GM13976 (cell line): ENCODE measurements at regions not wholly inside any gene's neighbourhood (a gene's known extent, or its start where the extent isn't known, plus 50 kb on each side); places are given as distances from the start of the nearest gene placed in this dataset.

ENCODE experiments used
- DNase-seq: peaks from one replicate; pipeline ENCODE4 v3.0.0; 2012; ENCODE audit warnings: low spot score
- in situ Hi-C: fragments of 300-500 bp; cut with MboI; formaldehyde crosslinking; loops from one replicate; pipeline ENCODE4 v1.12.0; 2022; ENCODE audit warnings: low sequenced_read_pairs, mixed read lengths, inconsistent platforms; ENCODE audit not compliant: unreplicated experiment
- TF ChIP-seq, protein P1 (sequence below): IDR thresholded peaks from 2 replicates; pipeline ENCODE4 v1.5.1; 2012; ENCODE audit warnings: borderline replicate concordance, mild to moderate bottlenecking; ENCODE audit not compliant: insufficient read depth; ENCODE audit errors: extremely low read depth, missing control alignments, control extremely low read depth

DNA sequence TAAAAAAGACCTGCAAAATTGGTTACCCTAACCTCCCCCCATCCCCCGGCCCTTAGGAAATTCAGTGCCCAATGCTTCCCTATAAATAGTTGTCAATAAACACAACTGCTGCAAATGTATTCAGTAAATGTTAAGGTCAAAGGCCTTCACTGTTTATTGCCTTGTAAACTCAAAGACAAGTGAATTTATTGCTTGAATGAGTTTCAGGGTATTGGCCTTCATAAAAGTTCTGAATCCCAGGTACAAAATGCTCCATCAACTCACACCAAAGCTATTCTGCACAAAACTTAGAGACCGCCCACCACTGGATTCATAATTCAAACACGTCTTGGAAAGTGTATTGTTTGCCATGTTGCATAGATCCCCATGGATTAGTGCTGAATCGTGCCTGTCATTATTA lies 63.3 kb upstream of the CDKN3 start:
- in situ Hi-C loops = loop anchor here (25.0 kb wide), 2 partner anchors 796 to 921 kb away; no protein-coding TSS in a partner anchor
- no peak for DNase-seq
- TF ChIP-seq, protein P1, sequence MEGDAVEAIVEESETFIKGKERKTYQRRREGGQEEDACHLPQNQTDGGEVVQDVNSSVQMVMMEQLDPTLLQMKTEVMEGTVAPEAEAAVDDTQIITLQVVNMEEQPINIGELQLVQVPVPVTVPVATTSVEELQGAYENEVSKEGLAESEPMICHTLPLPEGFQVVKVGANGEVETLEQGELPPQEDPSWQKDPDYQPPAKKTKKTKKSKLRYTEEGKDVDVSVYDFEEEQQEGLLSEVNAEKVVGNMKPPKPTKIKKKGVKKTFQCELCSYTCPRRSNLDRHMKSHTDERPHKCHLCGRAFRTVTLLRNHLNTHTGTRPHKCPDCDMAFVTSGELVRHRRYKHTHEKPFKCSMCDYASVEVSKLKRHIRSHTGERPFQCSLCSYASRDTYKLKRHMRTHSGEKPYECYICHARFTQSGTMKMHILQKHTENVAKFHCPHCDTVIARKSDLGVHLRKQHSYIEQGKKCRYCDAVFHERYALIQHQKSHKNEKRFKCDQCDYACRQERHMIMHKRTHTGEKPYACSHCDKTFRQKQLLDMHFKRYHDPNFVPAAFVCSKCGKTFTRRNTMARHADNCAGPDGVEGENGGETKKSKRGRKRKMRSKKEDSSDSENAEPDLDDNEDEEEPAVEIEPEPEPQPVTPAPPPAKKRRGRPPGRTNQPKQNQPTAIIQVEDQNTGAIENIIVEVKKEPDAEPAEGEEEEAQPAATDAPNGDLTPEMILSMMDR = no peak

DNA sequence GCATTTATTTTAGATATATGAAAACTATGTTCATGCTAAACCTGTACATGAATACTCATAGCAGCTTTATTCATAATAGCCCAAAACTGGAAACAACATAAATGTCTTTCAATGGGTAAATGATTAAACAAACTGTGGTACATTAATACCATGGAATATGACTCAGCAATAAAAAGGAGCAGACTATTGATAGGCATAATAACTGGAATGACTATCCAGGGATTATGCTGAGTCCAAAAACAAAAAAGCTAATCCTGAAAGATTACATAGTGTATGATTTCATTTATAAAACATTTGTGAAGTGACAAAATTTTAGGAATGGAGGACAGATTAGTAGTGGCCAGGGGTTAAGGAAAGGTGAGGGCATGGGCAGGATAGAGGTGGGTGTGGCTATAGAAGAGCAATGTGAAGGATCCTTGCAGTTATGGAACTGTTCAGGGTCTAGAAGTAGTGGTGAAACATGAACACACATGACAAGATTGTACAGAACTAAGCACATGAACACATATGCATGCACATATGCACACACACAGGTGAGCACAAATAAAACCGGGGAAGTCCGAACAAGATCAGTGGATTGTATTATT lies 61.1 kb upstream of the CDKN3 start:
- TF ChIP-seq, protein P1 = no peak
- no peak for DNase-seq
- in situ Hi-C loops = loop anchor here (25.0 kb wide), 2 partner anchors 798 to 923 kb away; no protein-coding TSS in a partner anchor

DNA sequence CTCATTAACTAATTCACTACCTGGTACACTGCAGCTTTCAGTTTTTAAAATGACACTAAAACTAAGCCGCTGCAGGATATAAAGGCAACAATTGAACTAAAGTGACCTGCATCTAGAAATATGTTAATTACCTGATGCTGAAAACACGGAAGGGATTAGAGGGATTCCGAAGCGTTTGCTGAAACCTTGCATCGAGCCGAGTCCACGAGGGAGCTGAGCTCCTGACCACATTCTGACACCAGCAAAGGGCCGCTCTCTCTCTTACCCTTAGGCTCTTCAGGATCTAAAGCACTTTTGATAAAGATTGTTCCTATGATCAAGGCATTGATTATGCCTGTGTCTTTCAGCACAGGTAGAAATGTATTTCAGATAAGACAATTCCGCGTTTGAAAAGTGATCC lies 59.5 kb upstream of the CDKN3 start:
- in situ Hi-C loops = loop anchor here (25.0 kb wide), 2 partner anchors 800 to 925 kb away; no protein-coding TSS in a partner anchor

DNA sequence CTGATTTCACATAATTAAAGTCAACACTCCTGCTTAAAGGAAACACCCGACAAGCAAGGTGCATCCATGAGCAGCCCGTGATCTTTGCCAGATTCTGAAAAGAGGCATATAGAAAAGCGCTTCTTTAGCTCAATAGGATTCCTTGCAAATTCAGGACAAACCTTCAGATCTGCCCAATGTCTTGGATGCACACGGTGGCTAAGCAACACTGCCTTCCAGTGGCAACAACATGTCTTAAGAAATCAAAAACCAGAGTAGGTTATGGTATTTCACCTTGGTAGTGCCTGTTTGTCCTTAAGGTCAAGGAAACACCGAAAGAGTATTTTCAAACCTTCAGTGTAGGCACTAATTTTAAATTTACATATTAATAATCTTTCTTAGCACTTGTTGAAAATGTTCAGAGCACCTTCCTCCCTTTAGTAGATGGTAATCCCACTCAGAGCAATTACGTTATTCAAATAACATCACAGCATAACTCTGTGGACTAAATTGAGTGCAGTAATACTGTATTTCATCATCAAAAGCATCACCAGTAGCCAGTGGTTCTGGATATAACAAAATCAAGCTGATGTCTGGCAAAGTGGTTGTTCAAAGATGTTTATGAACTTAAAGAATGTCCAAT lies 58.0 kb upstream of the CDKN3 start:
- no peak for DNase-seq
- in situ Hi-C loops = loop anchor here (25.0 kb wide), 2 partner anchors 802 to 927 kb away; no protein-coding TSS in a partner anchor
- TF ChIP-seq, protein P1 = peak; percentile 35

More for the DNA sequence above, 59.5 kb upstream of the CDKN3 start:
- TF ChIP-seq, protein P1 = no peak
- no peak for DNase-seq

DNA sequence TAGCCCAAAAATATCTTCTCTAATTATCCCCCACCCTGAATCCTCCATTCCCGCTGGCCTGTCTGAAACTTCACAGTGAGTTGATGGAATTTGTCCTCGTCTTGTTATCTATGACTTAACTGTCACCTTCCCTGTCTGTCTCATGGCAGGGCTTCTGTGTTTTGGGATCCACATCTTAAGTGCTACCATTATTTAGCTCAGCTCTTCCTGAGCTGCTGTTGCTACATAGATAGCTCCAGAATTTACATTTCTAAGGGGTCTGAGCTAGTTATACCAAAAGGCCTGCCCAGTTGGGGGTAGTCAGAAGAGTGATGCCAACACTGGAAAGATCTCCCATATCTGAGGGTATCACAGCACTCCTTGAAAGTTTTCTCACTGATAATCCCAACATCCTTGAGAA lies 57.0 kb upstream of the CDKN3 start:
- TF ChIP-seq, protein P1 = no peak
- in situ Hi-C loops = loop anchor here (25.0 kb wide), 2 partner anchors 802 to 927 kb away; no protein-coding TSS in a partner anchor
- no peak for DNase-seq

DNA sequence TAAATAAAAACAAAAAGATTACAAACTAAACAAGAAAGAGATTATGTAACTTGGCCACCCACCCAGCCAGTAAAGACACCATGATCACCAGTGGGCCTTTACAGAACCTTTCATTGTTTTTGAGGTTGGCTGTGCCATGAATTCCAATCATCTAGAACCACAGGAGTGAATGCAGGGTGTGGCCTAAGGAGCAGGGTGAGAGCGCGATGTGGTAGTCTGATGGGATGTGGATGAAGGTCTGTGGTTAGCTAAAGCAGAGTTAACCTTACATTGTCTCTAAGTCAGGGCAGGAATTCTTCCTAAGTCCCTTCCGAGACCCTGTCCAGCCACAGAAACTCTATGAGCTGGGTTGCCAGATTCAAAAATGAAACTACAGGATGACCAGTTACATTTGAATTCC lies 54.0 kb upstream of the CDKN3 start:
- no peak for DNase-seq
- in situ Hi-C loops = loop anchor here (25.0 kb wide), 2 partner anchors 806 to 931 kb away; no protein-coding TSS in a partner anchor

More for the DNA sequence above, 54.0 kb upstream of the CDKN3 start:
- TF ChIP-seq, protein P1 = no peak
